Fibroblast of lung (primary cell): ENCODE measurements at regions not wholly inside any gene's neighbourhood (a gene's known extent, or its start where the extent isn't known, plus 50 kb on each side); places are given as distances from the start of the nearest gene placed in this dataset.

Experiments used
- CTCF ChIP-seq, 2 donors: IDR thresholded peaks in 1 of 2; conservative IDR thresholded peaks in 1 of 2; 1 replicate in 1 of 2; 2 replicates in 1 of 2; pipeline ENCODE4 v1.5.1; 2011 to 2012; ENCODE audit warnings: low read length in 2 of 2, control low read depth in 1 of 2, inconsistent platforms in 1 of 2, low read depth in 1 of 2, mild to moderate bottlenecking in 1 of 2
- EZH2 ChIP-seq: IDR thresholded peaks from 2 replicates; pipeline ENCODE4 v1.5.1; 2012; ENCODE audit warnings: low read length, control low read depth, mild to moderate bottlenecking; ENCODE audit errors: missing control alignments

GRCh38 chr14:83744224-83744623, 1785.7 kb upstream of the FLRT2 start:
- TF ChIP-seq CTCF (conservative IDR thresholded peaks at IDR 0.05 in 1 of 2, IDR thresholded peaks at IDR 0.05 in 1 of 2; ENCODE audit: low read depth in 1 of 2, low read length in 2 of 2) (no peak), EZH2 (no peak)
